NCI-H510A treated with DMSO at 0.1 percent for 48 hours (cell line): ENCODE measurements at regions not wholly inside any gene's neighbourhood (a gene's known extent, or its start where the extent isn't known, plus 50 kb on each side); places are given as distances from the start of the nearest gene placed in this dataset.
"Not testable (repeated sequence)": the region's sequence is repeated elsewhere in the genome, so short reads cannot be mapped to it uniquely, and the experiment has no call there.

Experiments
- DNase-seq: peaks from one replicate; lab custom pipeline; 2025; lab: John Stamatoyannopoulos, UW

DNA sequence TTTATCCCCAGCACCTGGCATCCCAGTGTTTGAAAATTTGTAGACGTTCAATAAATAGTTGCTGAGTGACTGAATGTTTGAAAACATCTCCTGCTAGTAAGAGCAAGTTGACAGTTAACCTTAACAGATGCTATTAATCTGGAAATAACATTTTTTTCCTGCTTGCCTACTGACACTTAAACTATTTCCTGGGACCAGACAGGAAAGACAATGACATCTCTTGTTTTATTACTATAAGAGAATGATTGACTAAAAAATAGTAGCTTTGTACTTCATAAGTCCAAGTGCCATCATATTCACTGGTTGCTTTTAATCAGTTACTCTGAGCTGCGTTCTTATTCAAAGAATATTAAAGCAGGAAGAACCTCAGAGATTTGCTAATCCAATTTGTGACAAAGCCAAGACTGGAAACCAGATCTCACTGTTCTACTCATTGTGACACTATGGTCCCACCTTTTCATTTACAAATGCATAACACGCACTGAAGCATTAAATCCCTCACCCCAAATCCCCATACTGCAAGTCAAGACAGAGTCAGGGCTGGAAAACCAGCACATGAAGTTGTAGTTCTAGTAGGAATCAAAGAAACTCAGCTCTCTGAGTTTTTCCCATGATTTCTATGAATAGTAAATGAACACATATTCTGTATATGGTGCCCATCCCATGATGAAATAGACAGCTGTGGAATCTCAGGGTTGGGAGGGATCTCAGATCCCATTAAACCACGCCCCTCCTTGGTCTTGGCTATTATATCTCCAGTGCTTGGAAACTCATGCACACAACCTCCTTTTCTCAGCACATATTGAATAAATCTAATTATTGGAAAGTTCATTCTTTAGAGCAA lies 212.7 kb upstream of the P2RY1 start:
- no peak for DNase-seq

DNA sequence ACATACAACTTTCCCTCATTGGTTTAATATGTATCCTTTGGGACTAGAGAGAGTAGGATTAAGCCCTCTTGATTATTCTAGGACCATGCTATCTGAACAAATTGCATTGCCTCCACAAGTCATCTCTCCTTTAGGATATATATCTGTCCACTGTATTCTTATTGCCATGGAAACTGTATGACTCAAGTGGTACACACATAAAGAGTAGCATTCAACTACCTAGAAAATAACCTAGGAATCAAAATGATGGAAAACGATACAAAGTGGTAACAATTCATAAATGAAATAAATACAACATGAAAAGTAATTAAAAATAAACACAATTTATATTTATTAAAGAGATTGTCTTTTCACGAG lies 212.1 kb upstream of the P2RY1 start:
- no peak for DNase-seq

DNA sequence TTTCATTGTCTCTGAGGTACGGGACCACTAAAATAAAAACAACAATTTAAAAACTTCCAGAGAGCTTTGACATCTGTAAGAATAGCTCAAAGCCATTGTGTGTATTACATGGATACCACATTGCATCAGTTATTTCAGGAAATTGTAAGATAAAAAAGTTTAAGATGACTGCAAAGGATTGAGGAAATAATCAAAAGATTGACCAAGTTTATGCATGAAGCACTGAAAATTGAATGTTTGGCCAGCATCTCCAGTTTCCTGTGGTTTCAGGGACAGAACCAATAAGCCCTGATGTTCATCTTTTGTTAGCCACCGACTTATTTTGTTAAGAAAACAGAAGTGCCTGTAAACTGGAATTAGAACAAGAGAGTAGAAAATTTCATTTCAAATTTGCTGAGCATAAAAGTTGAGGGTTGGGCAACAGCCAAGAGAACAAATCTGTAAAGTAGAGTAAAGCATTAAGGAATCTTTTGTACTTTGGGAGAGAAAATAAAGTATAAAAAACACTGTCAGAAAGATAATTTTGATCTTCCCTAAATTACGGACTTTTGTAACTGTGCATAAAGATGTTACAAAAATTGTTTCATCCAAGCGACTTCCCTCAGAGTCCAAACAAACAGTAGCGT lies 211.5 kb upstream of the P2RY1 start:
- no peak for DNase-seq

DNA sequence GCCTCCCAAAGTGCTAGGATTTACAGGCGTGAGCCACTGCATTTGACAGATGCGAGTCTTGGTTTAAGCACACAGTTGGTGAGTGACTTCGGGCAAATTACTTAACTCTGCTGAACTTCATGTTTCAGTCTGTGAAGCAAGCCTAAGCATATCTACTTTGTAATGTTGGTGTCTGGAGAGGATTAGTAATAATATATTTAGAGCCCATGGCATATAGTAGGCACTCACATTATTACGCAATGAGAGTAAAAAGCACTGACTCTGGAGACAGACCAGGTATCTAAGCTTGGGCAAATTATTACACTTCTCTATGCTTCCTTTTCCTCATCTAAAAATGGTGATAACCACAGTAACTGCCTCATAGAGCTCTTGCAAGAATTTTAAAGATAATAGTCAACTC lies 208.7 kb upstream of the P2RY1 start:
- DNase-seq: no peak

DNA sequence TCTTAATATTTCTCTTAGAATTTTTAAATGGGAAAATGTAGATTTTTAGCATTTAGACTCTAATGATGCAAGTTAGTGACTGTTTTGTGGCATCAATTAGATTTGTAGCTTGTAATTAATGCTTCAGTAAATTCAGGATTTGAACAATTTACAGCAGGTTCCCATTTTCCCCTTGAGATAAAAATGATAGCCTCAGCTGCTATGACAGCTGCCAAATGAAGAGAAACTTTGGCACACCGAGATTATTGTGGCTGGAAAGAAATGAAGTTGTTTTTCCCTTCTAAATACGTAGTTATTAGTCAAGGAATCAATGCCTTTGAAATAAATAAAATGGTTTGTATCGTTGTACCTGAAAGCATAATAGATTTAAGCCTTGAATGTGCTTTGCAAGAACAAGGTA lies 206.4 kb upstream of the P2RY1 start:
- no peak for DNase-seq

DNA sequence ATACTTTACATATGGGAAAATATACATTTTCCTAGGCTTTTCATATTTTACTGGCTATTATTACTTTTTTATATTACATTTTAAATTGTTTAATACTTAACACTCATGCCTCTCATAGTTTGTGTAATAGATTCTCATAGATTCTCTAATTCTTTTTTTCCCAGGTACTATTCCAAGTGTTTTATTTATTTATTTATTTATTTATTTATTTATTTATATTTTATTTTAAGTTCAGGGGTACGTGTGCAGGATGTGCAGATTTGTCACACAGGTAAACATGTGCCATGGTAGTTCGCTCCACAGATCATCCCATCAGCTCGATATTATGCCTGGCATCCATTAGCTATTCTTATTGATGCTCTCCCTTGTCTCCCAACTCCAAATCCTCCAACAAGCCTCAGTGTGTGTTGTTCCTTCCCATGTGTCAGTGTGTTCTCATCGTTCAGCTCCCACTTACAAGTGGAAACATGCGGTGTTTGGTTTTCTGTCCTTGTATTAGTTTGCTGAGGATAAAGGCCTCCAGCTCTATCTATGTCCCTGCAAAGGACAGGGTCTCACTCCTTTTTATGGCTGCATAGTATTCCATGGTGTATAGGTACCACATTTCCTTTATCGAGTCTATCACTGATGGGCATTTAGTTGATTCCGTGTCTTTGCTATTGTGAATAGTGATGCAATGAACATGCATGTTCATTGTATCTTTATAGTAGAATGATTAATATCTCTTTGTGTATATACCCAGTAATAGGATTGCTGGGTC lies 205.4 kb upstream of the P2RY1 start:
- DNase-seq: no peak

DNA sequence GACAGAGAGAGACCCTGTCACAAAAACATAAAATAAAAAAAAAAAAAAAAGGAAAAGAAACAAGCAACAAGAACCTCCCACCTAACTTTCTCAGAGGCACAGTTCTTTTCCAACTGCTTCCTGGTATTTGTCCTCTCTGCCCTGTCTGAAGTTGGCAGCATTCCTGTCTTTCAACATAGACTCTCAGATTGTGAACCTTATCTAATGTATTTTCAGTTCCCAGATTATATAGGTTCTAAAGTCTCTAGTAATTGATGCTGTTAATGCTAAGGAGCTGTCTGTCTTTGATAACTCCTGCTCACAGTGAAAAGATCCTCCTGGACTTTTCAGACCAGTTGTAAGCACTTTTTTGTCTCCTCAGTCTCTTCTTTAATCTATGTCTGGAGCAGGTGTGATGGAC lies 199.5 kb upstream of the P2RY1 start:
- no peak for DNase-seq

DNA sequence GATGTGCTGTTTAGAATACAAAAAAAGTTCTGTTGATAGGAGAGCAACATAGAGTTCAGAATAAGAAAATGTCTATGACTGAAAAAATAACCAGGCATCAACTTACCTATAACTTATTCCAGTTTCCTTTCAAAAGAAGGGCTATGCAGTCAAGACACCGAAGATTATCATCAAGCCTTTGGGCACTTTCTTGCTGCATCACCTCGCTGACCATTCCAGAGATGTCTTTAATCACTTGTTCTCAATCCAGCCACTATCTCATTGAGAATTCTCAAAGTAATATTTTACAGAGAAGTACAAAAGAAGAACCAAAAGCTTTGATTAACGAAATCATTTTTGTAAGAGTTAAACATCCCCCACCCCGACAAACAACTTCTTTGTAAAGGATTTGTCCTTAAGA lies 198.3 kb upstream of the P2RY1 start:
- DNase-seq: no peak

DNA sequence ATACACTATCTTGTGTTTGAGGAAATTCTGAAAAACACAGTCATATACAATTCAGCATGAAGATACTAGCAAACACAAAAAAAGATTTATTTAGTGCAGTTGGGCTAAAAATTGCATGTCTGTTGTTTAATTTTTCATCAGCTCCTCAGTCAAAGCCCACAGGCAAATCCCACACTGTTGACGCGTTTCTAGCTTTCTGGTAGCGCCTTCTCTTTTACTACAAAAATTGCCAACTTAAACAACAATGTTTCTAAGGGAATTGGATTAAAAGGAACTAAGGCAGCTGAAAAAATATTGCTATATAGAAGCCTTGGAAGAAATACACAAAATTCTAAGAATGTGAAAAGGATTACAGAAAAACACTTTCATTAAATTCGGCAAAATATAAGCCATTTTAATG lies 196.7 kb upstream of the P2RY1 start:
- DNase-seq: no peak

DNA sequence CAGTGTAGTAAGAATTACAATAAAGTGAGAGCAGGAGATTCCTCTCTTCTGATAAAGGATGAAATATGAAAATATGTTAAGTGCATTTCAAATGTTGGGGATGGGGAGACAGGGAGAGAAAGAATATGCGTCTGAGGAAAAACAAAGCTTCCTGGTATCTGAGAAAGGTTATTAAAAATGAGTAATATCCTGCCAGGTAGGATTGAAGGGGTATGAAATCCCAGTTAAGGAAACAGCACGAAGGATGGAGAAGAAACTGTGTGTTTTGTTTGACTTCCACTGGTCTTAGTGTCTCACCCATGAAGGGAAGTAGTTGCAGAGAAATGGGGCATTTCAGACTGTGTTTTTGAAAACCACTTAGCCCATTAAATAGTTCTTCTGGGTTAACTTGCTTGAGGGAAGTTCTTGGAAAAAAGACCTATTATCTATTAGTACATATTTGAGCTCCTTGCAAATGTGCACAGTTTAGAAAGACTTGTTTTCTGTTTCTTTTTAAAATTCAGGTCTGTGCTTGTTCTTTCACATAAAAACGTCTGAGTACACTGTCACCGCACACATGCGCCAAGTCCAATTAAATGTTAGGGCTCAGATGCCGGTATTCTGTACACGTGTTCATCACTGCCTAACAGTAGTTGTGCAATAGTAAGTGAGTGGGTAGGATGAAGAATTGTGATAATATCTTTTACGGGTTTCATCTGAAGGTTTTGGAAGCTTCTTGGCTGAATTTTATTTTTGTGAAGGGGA lies 196.1 kb upstream of the P2RY1 start:
- DNase-seq: no peak

DNA sequence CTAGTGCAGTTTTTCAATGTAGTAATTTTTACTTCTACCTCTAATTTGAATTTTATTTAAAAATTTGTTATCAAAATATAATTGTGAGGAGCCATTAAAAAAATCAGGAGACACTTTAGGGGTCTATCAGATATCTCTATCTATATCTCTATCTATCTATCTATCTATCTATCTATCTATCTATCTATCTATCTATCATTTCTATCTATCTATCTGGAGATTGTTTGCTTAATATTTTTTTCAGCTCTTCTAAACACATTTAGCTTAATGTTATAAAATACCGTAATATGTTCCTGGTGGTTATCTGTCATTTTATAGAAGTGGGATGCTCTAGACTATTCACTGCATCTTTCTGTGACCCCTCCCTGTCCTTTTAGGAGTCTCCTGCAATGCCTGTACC lies 193.7 kb upstream of the P2RY1 start:
- DNase-seq: no peak

DNA sequence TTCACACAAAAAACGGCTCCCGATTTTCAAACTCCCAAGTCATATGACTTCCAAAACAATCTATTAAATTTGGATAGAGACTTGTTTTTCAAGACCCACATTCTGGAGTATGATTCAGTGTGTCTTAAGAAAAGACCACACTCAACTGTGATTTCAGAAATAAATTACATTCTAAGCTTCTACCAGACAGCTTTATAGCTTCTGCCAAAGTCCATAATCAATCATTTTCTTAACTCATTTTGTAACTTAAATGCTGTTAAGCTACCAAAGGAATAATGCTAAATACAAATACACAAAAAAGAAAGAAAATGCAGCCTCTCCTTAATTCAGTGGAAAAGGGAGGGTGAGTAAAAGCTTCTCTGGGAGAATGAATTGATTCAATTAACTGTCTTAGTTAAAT lies 192.3 kb upstream of the P2RY1 start:
- no peak for DNase-seq

DNA sequence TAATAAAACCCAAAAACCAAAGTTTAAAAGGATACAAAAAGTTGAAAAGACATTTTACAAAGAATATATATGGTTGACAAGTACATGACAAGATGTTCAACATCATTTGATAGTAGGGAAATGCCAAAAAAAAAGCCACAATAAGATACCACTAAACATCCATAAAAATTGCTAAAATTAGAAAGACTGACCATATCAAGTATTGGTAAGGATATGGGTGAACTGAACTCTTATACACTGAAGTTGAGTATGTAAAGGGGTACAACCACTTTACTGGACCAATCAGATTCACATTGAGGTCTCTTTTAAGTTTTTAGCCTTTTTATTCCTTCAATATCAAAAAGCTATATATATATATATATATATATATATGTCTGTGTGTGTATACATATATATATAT lies 190.5 kb upstream of the P2RY1 start:
- DNase-seq: no peak

DNA sequence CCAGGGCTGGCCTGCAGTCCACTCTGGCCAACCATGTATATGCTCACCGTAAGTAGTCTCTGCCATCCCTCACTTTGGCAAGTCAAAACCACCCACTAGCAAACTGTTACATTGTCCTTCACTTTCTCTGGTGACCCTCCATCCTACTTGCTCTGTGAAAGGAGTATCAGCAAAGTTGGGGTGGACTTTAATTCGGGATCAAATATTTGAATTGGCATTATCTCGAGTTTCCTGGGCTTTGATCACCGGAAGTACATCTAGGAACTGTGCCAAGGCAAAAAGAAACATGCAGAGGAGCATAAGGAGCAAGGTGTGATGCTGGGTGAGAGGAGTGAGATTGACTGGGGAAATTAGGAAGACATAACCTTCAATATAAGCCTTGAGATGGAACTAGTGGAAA lies 188.9 kb upstream of the P2RY1 start:
- DNase-seq: no peak

DNA sequence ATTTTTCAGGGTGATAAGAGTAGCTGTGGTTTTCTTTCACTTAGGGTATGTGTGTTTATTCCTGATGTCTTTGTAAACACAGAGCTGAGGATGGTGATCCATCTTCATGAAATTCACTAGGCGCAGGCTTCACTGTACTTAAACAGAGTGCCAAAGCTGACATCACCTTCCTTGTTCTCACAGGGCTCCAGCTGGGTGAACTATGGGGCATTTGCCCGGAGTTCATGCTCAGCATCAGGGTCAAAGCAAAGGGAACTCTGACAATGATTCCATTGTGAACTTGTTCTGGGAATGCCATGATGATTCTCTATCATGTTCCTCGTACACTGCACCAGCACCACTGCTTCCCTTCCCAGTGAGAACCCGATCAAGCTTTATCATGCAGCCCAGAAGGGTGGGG lies 184.8 kb upstream of the P2RY1 start:
- DNase-seq: no peak

DNA sequence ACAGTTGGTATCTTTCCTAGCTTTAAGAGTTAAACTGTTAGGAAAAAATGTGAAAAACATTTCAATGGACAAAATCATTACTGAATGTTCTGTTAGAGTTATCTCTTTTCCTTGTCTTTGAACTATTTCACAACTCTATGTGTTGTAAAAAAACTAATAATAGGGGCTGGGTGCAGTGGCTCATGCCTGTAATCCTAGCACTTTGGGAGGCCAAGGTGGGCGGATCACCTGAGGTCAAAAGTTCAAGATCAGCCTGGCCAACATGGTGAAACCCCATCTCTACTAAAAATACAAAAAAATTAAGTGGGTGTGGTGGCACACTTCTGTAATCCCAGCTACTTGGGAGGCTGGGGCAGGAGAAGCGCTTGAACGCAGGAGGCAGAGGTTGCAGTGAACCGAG lies 184.0 kb upstream of the P2RY1 start:
- DNase-seq: not testable (repeated sequence)

DNA sequence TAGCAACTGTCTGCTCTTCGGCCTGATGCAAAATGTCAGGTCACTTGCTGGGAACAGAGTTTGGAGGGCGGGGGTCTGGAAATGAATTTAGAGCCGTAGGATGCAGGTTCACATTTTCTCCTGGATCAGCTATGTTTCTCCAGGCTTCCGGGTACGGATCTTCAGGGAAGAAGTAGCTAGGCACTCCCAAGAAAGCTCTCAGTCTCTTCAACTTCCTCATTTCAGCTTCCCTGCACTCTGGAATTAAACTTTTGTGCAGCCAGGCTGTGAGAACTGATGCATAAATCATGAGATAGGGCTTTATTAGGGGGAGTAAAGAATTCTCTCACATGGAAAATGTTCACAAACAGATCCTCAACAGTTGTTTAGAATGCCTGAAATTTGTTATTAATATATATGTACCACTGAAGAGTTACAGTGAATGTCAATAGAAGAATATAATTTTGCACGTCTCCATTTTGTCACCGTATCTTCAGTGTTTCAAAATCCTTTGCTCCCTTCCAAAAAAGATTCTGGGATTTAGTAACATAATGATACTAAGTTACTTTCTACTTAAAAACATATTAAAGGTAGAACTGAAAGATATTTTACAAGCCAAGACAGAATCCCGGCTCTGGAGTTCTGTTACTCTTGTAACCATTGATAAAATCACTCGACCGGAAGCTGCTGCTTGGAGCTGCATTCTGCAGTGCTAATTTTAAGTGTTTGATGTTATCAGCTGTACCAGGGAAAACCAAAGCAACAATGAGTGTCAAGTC lies 178.5 kb upstream of the P2RY1 start:
- no peak for DNase-seq

DNA sequence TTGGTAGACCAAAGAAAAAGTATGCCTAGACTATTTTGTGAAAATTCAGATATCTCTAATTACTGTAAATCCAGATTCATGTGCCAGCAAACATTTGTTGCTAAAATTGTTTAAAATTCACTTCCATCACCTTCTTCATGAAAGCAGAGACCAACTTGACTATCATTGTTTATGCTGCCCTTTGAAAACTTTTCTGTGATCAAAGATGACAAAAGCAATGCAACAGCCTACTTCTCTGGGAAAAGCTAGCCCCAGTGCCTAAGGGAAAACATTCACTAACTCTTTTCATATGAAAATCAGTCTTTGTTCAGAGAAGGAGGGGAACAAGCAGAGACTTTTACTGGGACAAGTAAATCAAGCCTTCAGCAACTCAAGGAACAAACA lies 178.0 kb upstream of the P2RY1 start:
- DNase-seq: no peak

DNA sequence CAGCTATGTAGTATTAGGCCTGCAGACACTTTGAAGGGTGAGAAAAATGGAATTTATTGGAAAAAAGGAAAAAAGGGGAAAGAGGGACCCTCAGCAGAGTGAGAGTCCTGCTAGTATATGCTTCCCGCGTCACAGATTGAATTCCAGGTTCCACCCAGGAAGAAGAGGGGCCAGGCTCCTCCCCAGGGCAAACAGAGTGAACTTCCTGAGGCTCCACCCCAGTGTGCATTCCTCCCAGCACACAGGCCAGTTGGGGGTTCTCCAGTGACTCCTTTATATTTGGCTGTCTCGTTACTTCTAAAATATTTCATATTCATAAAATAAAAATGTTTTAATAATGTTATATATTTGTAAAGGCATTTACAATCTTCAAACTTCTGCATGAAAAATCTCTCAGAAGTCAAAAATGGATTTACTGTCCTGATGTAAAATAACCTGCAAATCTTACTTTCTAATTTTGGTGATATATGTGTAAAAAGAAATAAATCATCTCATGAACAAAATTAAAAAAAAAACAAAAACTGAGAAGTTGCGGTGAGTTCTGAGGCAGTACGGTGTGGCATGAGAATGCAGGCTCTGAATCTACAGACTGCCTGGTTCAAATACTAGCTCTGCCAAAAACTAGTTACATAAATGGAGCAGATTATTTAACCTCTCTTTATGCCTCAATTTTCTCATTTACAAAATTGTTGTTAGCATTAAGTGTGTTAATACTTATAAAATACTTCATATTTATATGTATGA lies 175.8 kb upstream of the P2RY1 start:
- DNase-seq: no peak

DNA sequence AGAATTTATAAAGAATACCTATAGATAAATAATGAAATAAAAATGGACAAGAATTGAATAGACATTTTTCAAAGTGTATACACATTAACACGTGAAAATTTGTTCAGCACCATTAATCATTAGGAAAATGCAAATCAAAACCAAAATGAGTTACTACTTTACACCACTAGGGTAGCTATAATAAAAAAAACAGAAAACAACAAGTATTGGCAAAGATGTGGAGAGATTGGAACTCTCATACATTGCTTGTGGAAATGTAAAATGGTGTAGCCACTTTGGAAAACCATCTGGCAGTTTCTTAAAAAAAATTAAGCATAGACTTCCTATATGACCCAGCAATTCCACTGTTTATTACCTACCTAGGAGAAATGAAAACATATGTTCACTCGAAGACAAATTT lies 172.8 kb upstream of the P2RY1 start:
- no peak for DNase-seq

DNA sequence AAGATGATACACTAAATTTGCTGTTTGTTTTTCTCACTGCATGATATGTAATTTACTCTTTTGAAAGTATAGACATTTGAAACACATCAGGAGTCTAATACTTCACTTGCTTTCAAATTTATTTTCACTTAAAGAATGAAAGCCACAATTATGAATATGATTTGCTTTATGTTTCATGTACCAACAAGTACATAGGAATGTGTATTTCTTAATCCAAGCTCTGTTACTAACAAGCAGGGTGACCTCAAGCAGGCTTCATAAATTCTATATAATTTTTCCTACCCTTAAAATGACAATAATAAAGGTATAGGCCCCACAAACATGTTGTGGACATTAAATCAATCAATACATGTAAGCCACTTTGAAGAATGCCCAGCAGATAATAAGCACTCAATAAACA lies 170.2 kb upstream of the P2RY1 start:
- no peak for DNase-seq
